Stimulated activated CD8-positive, alpha-beta memory T cell treated with anti-CD3 and anti-CD28 coated beads, Interleukin-15, amount 100 ng/mL, for 1 hour (primary cell): ENCODE measurements at regions not wholly inside any gene's neighbourhood (a gene's known extent, or its start where the extent isn't known, plus 50 kb on each side); places are given as distances from the start of the nearest gene placed in this dataset.

Experiments used
- DNase-seq: peaks from one replicate; pipeline ENCODE4 v3.0.0-alpha.2; 2020; ENCODE audit warnings: low read depth

DNA sequence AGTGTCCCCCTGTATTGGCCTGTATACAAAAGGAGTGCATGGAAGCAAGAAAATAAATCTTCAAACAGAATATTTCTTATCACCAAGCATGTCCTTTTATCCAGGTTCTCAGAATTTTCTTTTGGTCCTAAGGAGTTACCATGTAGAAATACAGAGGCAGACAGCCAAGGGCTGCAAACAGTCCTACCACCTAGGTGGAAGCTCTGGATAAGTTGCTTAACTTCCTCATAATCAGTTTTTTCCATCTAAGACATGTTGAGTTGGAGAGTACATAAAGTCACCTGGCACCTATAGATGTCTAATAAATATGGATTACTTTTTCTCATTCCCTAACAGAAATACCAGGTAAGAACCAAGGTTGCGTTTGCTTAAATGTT lies 57.0 kb upstream of the BLID start:
- no peak for DNase-seq

DNA sequence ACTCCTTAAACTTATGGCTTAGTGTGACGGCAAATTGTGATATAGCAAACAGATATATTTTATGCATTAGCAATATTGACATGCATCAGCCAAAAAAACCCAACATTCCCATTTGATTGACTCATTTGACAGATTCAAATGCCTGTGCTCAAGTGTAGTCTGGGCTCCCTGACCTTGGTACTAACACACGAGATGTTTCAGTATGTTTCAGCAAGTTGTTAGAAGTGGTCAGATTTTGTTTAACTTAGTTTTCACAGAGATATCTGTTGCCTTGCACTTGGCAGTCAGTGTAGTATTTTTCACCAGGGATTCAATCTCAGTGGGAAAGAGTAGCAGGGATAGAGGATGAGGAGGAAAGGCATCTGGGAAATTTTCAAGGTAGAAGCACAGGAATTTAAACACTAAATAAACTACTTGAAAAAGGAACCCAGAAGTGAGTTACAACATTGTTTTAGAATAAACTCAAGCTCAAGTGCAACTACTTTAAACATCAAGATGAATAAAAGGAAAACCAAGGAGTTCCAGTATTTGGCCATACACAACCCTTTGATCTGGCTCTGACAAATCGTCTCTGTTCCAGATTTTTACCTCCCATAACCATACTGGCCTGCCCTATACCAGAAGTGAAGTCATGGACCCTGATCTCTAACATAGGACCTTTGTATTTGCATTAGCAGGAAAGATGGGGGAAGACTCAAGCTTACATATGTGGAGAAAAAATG lies 56.5 kb upstream of the BLID start:
- DNase-seq = no peak

DNA sequence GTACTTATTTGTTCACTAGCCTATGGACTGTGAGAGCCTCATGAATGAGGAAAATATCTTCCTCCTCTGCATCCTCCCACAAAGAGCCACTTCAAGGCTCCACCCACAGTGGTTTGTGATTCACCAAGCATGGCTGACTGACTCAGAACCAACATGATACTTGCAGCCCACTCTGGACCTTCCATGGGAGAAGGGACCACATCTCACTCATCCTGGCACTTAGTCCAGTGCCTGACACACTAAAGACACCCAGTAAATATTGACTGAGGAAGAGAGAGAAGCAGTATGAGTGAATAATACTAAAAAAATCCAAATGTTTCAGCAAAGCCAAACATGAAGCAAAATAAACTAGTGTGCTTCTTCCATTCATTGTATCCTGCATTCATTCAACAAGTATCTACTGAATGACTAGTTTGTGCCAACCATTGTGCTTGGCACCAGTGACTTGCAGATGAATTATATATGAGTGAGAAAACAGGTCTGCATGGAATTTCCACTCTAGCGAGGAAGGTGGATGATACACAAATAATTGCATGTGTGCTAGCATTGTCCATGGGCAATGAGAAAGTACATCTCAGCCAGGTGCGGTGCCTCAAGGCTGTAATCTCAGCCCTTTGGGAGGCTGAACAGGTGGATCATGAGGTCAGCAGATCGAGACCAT lies 54.9 kb upstream of the BLID start:
- DNase-seq = no peak

DNA sequence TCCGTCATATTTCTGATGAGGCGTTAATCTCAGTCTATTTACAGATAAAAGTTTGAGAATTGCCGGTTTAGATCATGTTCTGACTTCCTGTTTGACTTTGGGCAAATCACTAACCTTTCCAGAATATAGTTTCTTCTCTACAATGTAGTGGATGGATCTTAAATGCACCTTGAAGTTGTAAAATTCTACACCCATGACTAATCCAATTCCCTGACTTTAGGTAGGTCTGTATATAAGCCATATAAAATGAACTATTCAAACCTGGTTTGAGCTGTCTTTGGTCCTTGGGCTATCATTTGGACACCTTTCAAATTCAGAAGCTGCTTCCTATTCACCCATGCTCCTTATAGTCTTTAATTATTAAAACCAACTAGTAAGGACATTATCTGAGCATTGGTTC lies 52.2 kb upstream of the BLID start:
- no peak for DNase-seq

DNA sequence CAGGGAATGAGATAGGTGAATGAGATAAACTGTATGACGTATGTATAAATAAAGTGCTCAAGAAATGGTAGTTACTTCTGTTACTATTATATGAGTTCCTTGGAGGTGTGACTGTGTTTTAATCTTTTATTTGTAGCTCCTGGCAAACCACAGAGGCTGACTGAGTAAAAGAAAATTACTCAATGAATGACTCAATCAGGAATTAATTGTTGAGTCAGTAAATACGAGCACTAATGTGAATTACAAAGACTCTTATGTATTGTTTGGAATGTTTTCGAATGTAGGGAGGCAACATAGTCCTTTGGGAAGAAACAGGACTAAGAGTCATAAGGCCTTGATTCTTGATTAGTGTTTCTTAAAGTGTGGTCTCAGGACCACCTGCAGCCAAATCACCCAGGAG lies 51.1 kb upstream of the BLID start:
- DNase-seq = no peak

DNA sequence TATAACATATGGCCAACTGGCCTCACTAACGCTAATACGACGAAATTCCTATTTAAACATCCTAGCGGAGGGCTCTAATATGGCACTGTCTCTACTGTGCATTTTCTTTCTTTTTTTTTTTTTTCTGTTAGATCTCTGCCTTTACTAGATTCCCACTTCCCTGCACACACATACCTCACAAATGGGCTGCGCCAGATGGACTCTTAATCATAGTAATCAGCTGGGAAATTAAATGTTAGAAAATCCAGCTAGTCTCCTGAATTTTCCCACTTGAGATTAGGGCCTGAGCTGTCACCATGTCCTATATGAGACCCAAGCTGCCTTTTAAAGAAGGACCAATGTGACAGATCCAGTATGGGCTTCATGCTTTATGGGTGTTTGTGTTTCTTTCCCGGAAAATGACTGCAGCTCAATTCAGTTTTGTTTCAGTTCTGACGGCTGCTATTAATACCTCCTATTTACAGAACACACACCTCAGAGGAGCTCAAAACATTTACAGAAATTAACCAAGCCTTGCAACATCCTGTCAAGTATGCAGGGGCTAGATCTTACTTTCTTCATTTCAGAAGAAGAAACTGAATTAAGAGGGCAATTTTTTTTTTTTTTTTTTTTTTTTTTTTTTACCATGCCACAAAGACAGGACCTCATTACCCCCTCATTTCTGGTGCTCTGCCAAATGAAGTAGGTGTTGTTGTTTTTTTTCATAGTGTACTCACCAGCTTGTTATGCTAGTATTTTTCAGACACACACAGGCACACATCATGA lies 49.8 kb upstream of the BLID start:
- DNase-seq = no peak
